MCF 10A (cell line): ENCODE measurements at regions not wholly inside any gene's neighbourhood (a gene's known extent, or its start where the extent isn't known, plus 50 kb on each side); places are given as distances from the start of the nearest gene placed in this dataset.

Experiments
- BruUV-seq: library from RNA; stranded (reverse); fragments of 400-500 nt; replicated peaks from 2 replicates; lab custom pipeline; 2021; lab: Mats Ljungman, UMichigan
- CTCF ChIA-PET: fragments of 300-600 bp; sonication (Branson Sonifier 250); formaldehyde crosslinking; extraction: SDS; loops from one replicate; lab custom pipeline; 2021; ENCODE audit warnings: antibody characterized with exemption, inconsistent platforms; lab: Yijun Ruan, JAX
- POLR2A ChIA-PET: fragments of 300-600, 350-650 bp; sonication (Branson Sonifier 250); formaldehyde crosslinking; extraction: SDS; loops from one replicate; lab custom pipeline; 2020; ENCODE audit warnings: antibody characterized with exemption, inconsistent platforms; lab: Yijun Ruan, JAX
- DNase-seq: peaks from one replicate; pipeline ENCODE4 v3.0.0-alpha.2; 2018; ENCODE audit not compliant: unreplicated experiment
- H3K27ac Mint-ChIP-seq: one replicate; pipeline ENCODE4 v1.8.0; 2022; ENCODE audit warnings: mild to moderate bottlenecking, low read depth, mixed read lengths; ENCODE audit not compliant: unreplicated experiment
- H3K27me3 Mint-ChIP-seq: one replicate; pipeline ENCODE4 v1.8.0; 2022; ENCODE audit warnings: mixed read lengths; ENCODE audit not compliant: insufficient read depth, unreplicated experiment
- H3K36me3 Mint-ChIP-seq: one replicate; pipeline ENCODE4 v1.8.0; 2022; ENCODE audit warnings: mild to moderate bottlenecking, moderate library complexity, mixed read lengths; ENCODE audit not compliant: insufficient read depth, unreplicated experiment
- H3K4me1 Mint-ChIP-seq: one replicate; pipeline ENCODE4 v1.8.0; 2022; ENCODE audit warnings: mixed read lengths; ENCODE audit not compliant: insufficient read depth, unreplicated experiment
- H3K4me3 Mint-ChIP-seq: one replicate; pipeline ENCODE4 v1.8.0; 2022; ENCODE audit warnings: mild to moderate bottlenecking, moderate library complexity, mixed read lengths; ENCODE audit not compliant: unreplicated experiment
- H3K9me3 Mint-ChIP-seq: one replicate; pipeline ENCODE4 v1.8.0; 2022; ENCODE audit warnings: mixed read lengths; ENCODE audit not compliant: unreplicated experiment
- CTCF ChIP-seq: fragments of 200-600 bp; IDR thresholded peaks from one replicate; pipeline ENCODE4 v1.8.0; 2022; ENCODE audit warnings: antibody characterized with exemption, mild to moderate bottlenecking; ENCODE audit not compliant: unreplicated experiment
- intact Hi-C: fragments of 100-400 bp; cut with micrococcal nuclease; formaldehyde crosslinking; loops from 2 replicates; pipeline ENCODE4 v1.14.1; 2022

- Mint-ChIP-seq H3K4me1 (no peaks in the 10 kb centered on the region), H3K4me3 (no peak overlapping the region), H3K9me3 (peaks cover 18% of the 10 kb centered on the region), H3K27me3 (no peaks in the 10 kb centered on the region), H3K36me3 (no peaks in the 10 kb centered on the region), H3K27ac (no peak overlapping the region)
- ChIA-PET CTCF (interaction anchor here (0.6 to 1.2 kb wide), 2 partner anchors 237 to 622 kb away, joined by 3 read pairs; no protein-coding TSS in a partner anchor), POLR2A (interaction anchor here (0.8 kb wide), 1 partner anchor 18 kb away, joined by 3 read pairs; no protein-coding TSS in a partner anchor)
- DNase-seq = no peak
- TF ChIP-seq CTCF = no peak
- intact Hi-C loops = no loop called here
- BruUV-seq = no TSS peak
Measured at GRCh38 chr3:5663601-5664000, 476.1 kb downstream of the EDEM1 start.

GRCh38 chr3:5666455-5666854 lies 478.9 kb downstream of the EDEM1 start:
- intact Hi-C loops = no loop called here
- no peak overlapping the region for H3K27ac Mint-ChIP-seq
- H3K4me3 Mint-ChIP-seq = no peak overlapping the region
- no peak for TF ChIP-seq CTCF
- H3K36me3 Mint-ChIP-seq = no peaks in the 10 kb centered on the region
- CTCF ChIA-PET = no interaction called here
- no peaks in the 10 kb centered on the region for H3K4me1 Mint-ChIP-seq
- peaks cover 12% of the 10 kb centered on the region for H3K9me3 Mint-ChIP-seq
- BruUV-seq = no TSS peak
- H3K27me3 Mint-ChIP-seq = no peaks in the 10 kb centered on the region
- no peak for DNase-seq
- POLR2A ChIA-PET = no interaction called here

GRCh38 chr3:5673521-5673920 lies 486.0 kb downstream of the EDEM1 start:
- POLR2A ChIA-PET = no interaction called here
- Mint-ChIP-seq H3K4me3 (no peak overlapping the region), H3K27ac (no peak overlapping the region), H3K4me1 (no peaks in the 10 kb centered on the region), H3K36me3 (no peaks in the 10 kb centered on the region), H3K9me3 (no peaks in the 10 kb centered on the region), H3K27me3 (no peaks in the 10 kb centered on the region)
- no TSS peak for BruUV-seq
- DNase-seq = no peak
- intact Hi-C loops = no loop called here
- no peak for TF ChIP-seq CTCF
- CTCF ChIA-PET = no interaction called here

- Mint-ChIP-seq H3K27me3 (no peaks in the 10 kb centered on the region), H3K4me1 (no peaks in the 10 kb centered on the region)
Measured at GRCh38 chr3:5675319-5675718, 487.8 kb downstream of the EDEM1 start.

More at GRCh38 chr3:5675319-5675718, 487.8 kb downstream of the EDEM1 start:
- H3K27ac Mint-ChIP-seq = no peak overlapping the region
- intact Hi-C loops = no loop called here
- no TSS peak for BruUV-seq
- DNase-seq = peak; percentile 6
- no peak overlapping the region for H3K4me3 Mint-ChIP-seq
- no peak for TF ChIP-seq CTCF
- no peaks in the 10 kb centered on the region for H3K36me3 Mint-ChIP-seq
- POLR2A ChIA-PET = interaction anchor here (0.6 kb wide), 1 partner anchor 745 kb away, joined by 4 read pairs; no protein-coding TSS in a partner anchor
- CTCF ChIA-PET = interaction anchor here (0.5 kb wide), 1 partner anchor 393 kb away, joined by 3 read pairs; no protein-coding TSS in a partner anchor
- peaks cover 10% of the 10 kb centered on the region for H3K9me3 Mint-ChIP-seq
